GM12878 (cell line): ENCODE measurements at regions not wholly inside any gene's neighbourhood (a gene's known extent, or its start where the extent isn't known, plus 50 kb on each side); places are given as distances from the start of the nearest gene placed in this dataset.

Source experiments
- ATAC-seq: fragments of 200-7000 bp; cut with Tn5 transposase; 3 replicates; pipeline ENCODE4 v1.9.1; 2020; ENCODE audit warnings: mild to moderate bottlenecking, moderate library complexity
- BruUV-seq: library from RNA; stranded (reverse); fragments of 400-500 nt; replicated peaks from 2 replicates; lab custom pipeline; 2021; lab: Mats Ljungman, UMichigan
- CTCF ChIA-PET: fragments of 300-600 bp; sonication (Branson Sonifier 250); formaldehyde crosslinking; extraction: SDS; loops from one replicate; lab custom pipeline; 2021; ENCODE audit warnings: inconsistent platforms; lab: Yijun Ruan, JAX
- POLR2A ChIA-PET: fragments of 350-600 bp; formaldehyde crosslinking; extraction: SDS; loops from one replicate; lab custom pipeline; 2021; ENCODE audit warnings: inconsistent platforms; lab: Charles Lee
- RAD21 ChIA-PET: fragments of 300-600 bp; sonication (Branson Sonifier 250); formaldehyde crosslinking; loops from one replicate; lab custom pipeline; 2023; ENCODE audit warnings: antibody characterized with exemption; ENCODE audit not compliant: unreplicated experiment; lab: Charles Lee
- SMC1A ChIA-PET: fragments of 300-600 bp; sonication (Branson Sonifier 250); formaldehyde crosslinking; loops from one replicate; lab custom pipeline; 2023; ENCODE audit not compliant: unreplicated experiment, uncharacterized antibody; lab: Charles Lee
- DNase-seq: peaks from one replicate; pipeline ENCODE4 v3.0.0-alpha.2; 2011; ENCODE audit warnings: low read depth, low spot score
- FAIRE-seq: peaks from 3 replicates; lab custom pipeline; 2011; peaks lifted over from hg19 to GRCh38; lab: Jason Lieb, UNC
- H2AFZ ChIP-seq: 2 replicates; pipeline ENCODE4 v1.6.0; 2011; ENCODE audit warnings: low read depth, low read length, control low read depth; ENCODE audit not compliant: control insufficient read depth
- H3K27ac ChIP-seq: 2 replicates; pipeline ENCODE4 v1.5.1; 2011; ENCODE audit warnings: control low read depth; ENCODE audit not compliant: control insufficient read depth, insufficient read depth
- H3K27me3 ChIP-seq, 2 experiments: replicated peaks in 1 of 2; 2 replicates each; pipeline versions ENCODE4 v1.6.0 to v1.6.1; 2011; ENCODE audit warnings: low read length in 1 of 2; ENCODE audit not compliant: control insufficient read depth in 2 of 2, insufficient read depth in 2 of 2
- H3K36me3 ChIP-seq, 2 experiments: 2 replicates each; pipeline ENCODE4 v1.5.1; 2011; ENCODE audit warnings: low read length in 1 of 2; ENCODE audit not compliant: control insufficient read depth in 2 of 2, insufficient read depth in 2 of 2
- H3K4me1 ChIP-seq: 2 replicates; pipeline ENCODE4 v1.6.1; 2011; ENCODE audit warnings: mild to moderate bottlenecking, low read length, moderate library complexity, mixed read lengths; ENCODE audit not compliant: control insufficient read depth, insufficient read depth
- H3K4me2 ChIP-seq: 2 replicates; pipeline ENCODE4 v1.6.0; 2011; ENCODE audit warnings: control low read depth; ENCODE audit not compliant: control insufficient read depth, insufficient read depth
- H3K4me3 ChIP-seq: fragments of 200-600 bp; sonication (generic); 2 replicates; pipeline ENCODE4 v1.5.1; 2016
- H3K79me2 ChIP-seq: 2 replicates; pipeline ENCODE4 v1.6.0; 2011; ENCODE audit warnings: low read length; ENCODE audit not compliant: control insufficient read depth, insufficient read depth
- H3K9ac ChIP-seq: 2 replicates; pipeline ENCODE4 v1.8.0; 2011; ENCODE audit warnings: low read length, control low read depth, mixed read lengths; ENCODE audit not compliant: control insufficient read depth, insufficient read depth
- H3K9me3 ChIP-seq: replicated peaks from 3 replicates; pipeline ENCODE4 v1.5.1; 2011; ENCODE audit warnings: mild to moderate bottlenecking, low read length; ENCODE audit not compliant: control insufficient read depth, insufficient read depth
- H4K20me1 ChIP-seq: 2 replicates; pipeline ENCODE4 v1.6.0; 2011; ENCODE audit not compliant: control insufficient read depth, insufficient read depth
- ATF7 ChIP-seq: fragments of 450-650 bp; IDR thresholded peaks from 2 replicates; pipeline ENCODE4 v1.6.1; 2016; ENCODE audit warnings: low read depth, mild to moderate bottlenecking
- CBX3 ChIP-seq: fragments of 200-600 bp; sonication (generic); IDR thresholded peaks from 2 replicates; pipeline ENCODE4 v1.6.1; 2016; ENCODE audit warnings: low read depth, borderline replicate concordance
- E2F4 ChIP-seq: IDR thresholded peaks from 2 replicates; pipeline ENCODE4 v1.6.1; 2012; ENCODE audit warnings: low read depth, low read length, improper control_type of control experiment
- EP300 ChIP-seq, 2 experiments: fragments of 150-350 bp in 1 of 2; IDR thresholded peaks; 2 replicates each; pipeline ENCODE4 v1.6.1; 2011 to 2012; ENCODE audit warnings: low read depth in 2 of 2, low read length in 2 of 2, borderline replicate concordance in 1 of 2, improper control_type of control experiment in 1 of 2, inconsistent platforms in 1 of 2; ENCODE audit not compliant: control insufficient read depth in 1 of 2
- NBN ChIP-seq: fragments of 450-650 bp; IDR thresholded peaks from 2 replicates; pipeline ENCODE4 v1.6.1; 2016
- POLR2A ChIP-seq: IDR thresholded peaks from 2 replicates; pipeline ENCODE4 v1.6.1; 2011; ENCODE audit warnings: low read depth, mild to moderate bottlenecking, low read length
- POU2F2 ChIP-seq: IDR thresholded peaks from 3 replicates; pipeline ENCODE4 v1.6.1; 2011; ENCODE audit warnings: low read depth, mild to moderate bottlenecking, low read length, borderline replicate concordance
- RELB ChIP-seq: fragments of 450-650 bp; IDR thresholded peaks from 2 replicates; pipeline ENCODE4 v1.6.1; 2017; ENCODE audit warnings: low read depth, mild to moderate bottlenecking, moderate library complexity
- YBX1 ChIP-seq: fragments of 450-650 bp; IDR thresholded peaks from 2 replicates; pipeline ENCODE4 v1.6.1; 2016; ENCODE audit warnings: antibody characterized with exemption
- WGBS: methylation state at CpG from one replicate; pipeline ENCODE4 v1.1.6; 2016; ENCODE audit warnings: low lambda C conversion rate; ENCODE audit not compliant: insufficient replicate concordance, insufficient coverage; ENCODE audit errors: missing lambda C conversion rate; 5-methylcytosine and 5-hydroxymethylcytosine counted together
- in situ Hi-C: fragments of 300-500 bp; cut with MboI; formaldehyde crosslinking; loops from 9 replicates; pipeline ENCODE4 v1.14.3; 2018; ENCODE audit warnings: mixed read lengths
- intact Hi-C: fragments of 100-400 bp; cut with micrococcal nuclease; formaldehyde crosslinking; loops from one replicate; pipeline ENCODE4 v1.14.2; 2022; ENCODE audit not compliant: unreplicated experiment

- no peak for DNase-seq
- no peaks in the 10 kb centered on the region for H4K20me1 ChIP-seq
Measured at GRCh38 chr7:130881799-130882141, 147.8 kb upstream of the KLF14 start.

More at GRCh38 chr7:130881799-130882141, 147.8 kb upstream of the KLF14 start:
- TF ChIP-seq POU2F2 (no peak), CBX3 (no peak), YBX1 (no peak), RELB (no peak), NBN (no peak), E2F4 (no peak), ATF7 (no peak), EP300 (IDR thresholded peaks at IDR 0.05; ENCODE audit: borderline replicate concordance in 1 of 2, control insufficient read depth in 1 of 2, low read depth in 2 of 2, low read length in 2 of 2) (no peak), POLR2A (no peak)
- TF ChIP-seq, all 136 proteins: peak for 0
- ChIA-PET SMC1A (interaction anchor here (0.9 to 2.6 kb wide), 4 partner anchors 9 to 164 kb away, joined by 3 to 15 read pairs (median 4); no protein-coding TSS in a partner anchor), POLR2A (no interaction called here), CTCF (interaction anchor here (0.8 to 3.1 kb wide), 5 partner anchors 9 to 158 kb away, joined by 3 to 15 read pairs (median 8); no protein-coding TSS in a partner anchor), RAD21 (interaction anchor here (1.6 kb wide), 1 partner anchor 158 kb away, joined by 6 read pairs; no protein-coding TSS in a partner anchor)
- H2AFZ ChIP-seq: no peak overlapping the region
- intact Hi-C loops (no loop called here), in situ Hi-C loops (no loop called here)
- H3K27ac ChIP-seq: no peak overlapping the region
- peaks cover 22 to 63% of the 10 kb centered on the region in 2 experiments for H3K36me3 ChIP-seq
- H3K4me3 ChIP-seq: no peak overlapping the region
- no peak overlapping the region for H3K4me2 ChIP-seq
- H3K27me3 ChIP-seq: no peaks in the 10 kb centered on the region
- H3K79me2 ChIP-seq: no peaks in the 10 kb centered on the region
- no peak for FAIRE-seq
- no TSS peak for BruUV-seq
- H3K4me1 ChIP-seq: no peaks in the 10 kb centered on the region
- no peaks in the 10 kb centered on the region for H3K9me3 ChIP-seq
- ATAC-seq: no peak
- no peak overlapping the region for H3K9ac ChIP-seq
- WGBS: 97% methylated on average over 5 of the region's 5 CpGs
